Fibroblast of skin of left biceps (primary cell): ENCODE measurements at regions not wholly inside any gene's neighbourhood (a gene's known extent, or its start where the extent isn't known, plus 50 kb on each side); places are given as distances from the start of the nearest gene placed in this dataset.

ENCODE experiments used
- DNase-seq, 2 experiments: peaks; one replicate each; pipeline ENCODE4 v3.0.0-alpha.2; 2013; ENCODE audit warnings: low read depth in 2 of 2

DNA sequence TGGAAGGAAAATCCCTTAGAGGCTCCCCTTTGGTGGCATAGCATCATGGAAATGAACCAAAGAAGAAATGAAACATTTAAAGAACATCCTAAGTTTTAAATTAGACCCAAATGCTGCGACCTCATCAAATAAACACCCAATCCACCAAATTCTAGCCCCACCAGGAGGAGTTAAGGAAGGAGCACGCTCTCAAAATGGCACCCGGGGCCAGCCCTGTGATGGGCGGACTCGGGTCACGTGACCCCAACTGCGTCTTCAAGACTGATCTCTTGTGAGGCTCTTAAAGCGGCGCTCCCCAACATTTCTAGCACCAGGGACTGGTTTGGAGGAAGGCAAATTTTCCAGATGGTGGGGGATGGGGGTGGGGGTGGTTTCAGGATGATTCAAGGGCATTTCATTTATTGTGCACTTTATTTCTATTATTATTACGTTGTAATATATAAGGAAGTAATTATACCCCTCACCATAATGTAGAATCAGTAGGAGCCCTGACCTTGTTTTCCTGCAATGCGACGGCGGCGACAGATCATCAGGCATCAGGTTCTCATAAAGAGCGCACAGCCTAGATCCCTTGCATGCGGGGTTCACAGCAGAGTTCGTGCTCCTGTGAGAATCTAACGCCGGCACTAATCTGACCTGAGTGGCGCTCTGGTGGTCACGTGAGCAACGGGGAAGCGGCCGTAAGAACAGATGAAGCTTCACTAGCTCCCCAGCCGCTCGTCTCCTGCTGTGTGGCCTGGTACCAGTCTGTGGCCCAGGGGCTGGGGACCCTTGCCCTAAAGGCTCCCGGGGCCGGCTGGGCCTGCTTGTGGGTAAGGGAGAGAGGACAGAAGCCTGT is 55.3 kb upstream of the SLC22A11 start:
- no peak for DNase-seq

DNA sequence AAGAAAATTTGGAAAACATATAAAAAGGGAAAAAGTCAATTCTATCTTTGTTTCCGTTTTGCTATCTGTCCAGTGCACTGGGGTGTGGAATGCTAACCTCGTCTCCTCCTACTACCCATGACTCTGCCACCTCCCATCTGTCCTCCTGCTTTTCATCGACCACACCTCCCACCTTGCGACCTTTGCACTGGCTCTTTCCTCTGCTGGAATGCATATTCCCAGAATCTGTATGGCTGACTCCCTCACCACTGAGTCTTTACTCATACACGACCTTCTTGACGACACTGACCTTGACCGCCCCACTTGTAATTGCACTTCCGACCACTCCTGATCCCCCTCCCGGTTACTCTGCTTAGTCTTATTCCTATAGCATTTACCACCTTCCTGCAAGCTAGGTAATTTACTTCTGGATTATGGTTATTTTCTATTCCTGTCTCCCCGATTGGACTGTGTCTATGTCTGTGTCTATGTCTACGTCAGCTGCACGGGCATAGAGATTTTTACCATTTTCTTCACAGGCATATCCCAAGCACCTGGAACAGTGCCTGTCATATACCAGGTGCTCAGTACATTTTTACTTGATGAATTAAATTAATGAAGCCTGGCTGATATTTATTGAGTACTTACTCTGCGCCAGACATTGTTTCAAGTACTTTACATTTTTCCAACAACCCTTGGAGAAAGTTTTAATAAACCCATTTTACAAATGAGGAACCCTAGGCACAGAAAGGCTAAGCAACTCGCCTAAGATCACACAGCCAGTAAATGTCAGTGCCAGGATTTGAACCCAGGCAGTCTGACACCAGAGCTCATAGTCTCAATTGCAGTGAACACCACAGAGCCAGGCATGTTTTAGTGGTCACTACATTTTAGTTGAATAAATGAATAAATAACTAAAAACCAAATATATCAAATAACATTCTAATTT is 54.0 kb upstream of the SLC22A11 start:
- no peak for DNase-seq

DNA sequence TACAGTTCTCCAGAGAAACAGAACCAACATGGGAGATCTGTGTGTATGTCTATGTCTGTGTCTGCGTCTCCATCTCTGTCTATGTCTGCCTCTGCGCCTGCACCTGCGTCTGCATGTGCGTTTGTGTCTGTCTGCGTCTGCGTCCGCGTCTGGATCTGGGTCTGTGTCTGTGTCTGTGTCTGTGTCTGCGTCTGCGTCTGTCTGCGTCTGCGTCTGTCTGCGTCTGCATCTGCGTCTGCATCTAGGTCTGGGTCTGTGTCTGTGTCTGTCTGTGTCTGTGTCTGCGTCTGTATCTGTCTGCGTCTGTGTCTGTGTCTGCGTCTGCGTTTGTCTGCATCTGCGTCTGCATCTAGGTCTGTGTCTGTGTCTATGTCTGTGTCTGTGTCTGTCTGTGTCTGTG is 53.1 kb upstream of the SLC22A11 start:
- no peak for DNase-seq

DNA sequence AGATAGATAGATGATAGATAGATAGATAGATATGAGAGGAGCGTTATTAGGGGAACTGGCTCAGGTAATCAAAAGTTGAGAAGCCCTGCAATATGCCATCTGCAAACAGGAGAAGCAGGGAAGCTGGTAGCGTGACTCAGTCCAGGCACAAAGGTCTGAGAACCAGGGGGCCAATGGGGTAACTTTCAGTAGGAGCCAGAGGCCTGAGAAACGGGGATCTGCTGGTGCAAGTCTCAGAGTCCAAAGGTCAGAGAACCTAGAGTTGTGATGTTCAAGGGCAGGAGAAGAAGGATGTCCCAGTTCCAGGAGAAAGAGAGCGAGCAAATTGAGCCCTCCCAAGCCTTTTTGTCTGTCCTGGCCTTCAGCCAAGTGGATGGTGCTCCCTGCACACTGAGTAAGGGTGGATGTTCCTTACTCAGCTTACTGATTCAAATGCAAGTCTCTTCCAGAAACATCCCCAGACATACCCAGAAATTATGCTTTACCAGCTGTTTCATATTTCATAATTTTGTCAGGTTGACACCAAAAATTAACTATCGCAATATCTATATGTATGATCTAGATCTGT is 52.5 kb upstream of the SLC22A11 start:
- DNase-seq: no peak

DNA sequence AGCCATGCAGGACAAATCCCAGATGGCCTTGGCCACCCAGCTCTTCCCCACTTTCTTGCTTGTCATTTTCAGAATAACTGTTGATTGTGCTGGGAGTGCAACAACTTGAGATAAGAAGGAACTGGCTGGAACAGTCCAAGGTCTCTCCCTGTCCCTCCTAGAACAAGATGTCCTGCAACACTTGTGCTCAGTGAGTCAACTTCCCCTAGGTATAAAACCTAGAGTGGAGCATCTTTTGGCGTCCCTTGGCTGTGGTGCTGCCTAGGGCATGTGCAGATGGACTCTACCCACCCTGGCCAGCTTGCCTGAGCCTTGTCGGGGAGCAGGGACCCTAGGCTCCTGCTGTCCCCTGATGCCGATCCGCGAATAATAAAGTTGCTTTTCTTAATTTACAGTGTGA is 50.7 kb upstream of the SLC22A11 start:
- no peak for DNase-seq
